Dermis blood vessel endothelial cell (primary cell): ENCODE measurements at regions not wholly inside any gene's neighbourhood (a gene's known extent, or its start where the extent isn't known, plus 50 kb on each side); places are given as distances from the start of the nearest gene placed in this dataset.

Experiments
- DNase-seq: peaks from one replicate; pipeline ENCODE4 v3.0.0; 2010

GRCh38 chr19:46546194-46546896 is 50.7 kb upstream of the PNMA8B start:
- DNase-seq, result peak; percentile 7

- no peak for DNase-seq
Observed at GRCh38 chr19:46550684-46551083, 50.4 kb upstream of the CALM3 start.

- no peak for DNase-seq
Observed at GRCh38 chr19:46551164-46551563, 50.0 kb upstream of the CALM3 start.
